H9 (cell line): ENCODE measurements at regions not wholly inside any gene's neighbourhood (a gene's known extent, or its start where the extent isn't known, plus 50 kb on each side); places are given as distances from the start of the nearest gene placed in this dataset.

Source experiments
- DNase-seq: peaks from one replicate; pipeline ENCODE4 v3.0.0-alpha.2; 2017
- H2AFZ ChIP-seq: one replicate; pipeline ENCODE4 v1.6.1; 2013; ENCODE audit warnings: mild to moderate bottlenecking, low read length, control low read depth, moderate library complexity
- H2AK5ac ChIP-seq: 2 replicates; pipeline ENCODE4 v1.6.1; 2013; ENCODE audit warnings: low read length, control low read depth, mixed read lengths; ENCODE audit not compliant: insufficient read length
- H2BK120ac ChIP-seq: one replicate; pipeline ENCODE4 v1.6.1; 2013; ENCODE audit warnings: low read depth, mild to moderate bottlenecking, low read length, control low read depth, inconsistent platforms; ENCODE audit not compliant: poor library complexity, severe bottlenecking
- H2BK12ac ChIP-seq: 2 replicates; pipeline ENCODE4 v1.6.1; 2013; ENCODE audit warnings: low read length, control low read depth, mixed read lengths, low read depth; ENCODE audit not compliant: insufficient read length
- H2BK15ac ChIP-seq: 2 replicates; pipeline ENCODE4 v1.6.1; 2013; ENCODE audit warnings: low read depth, low read length, control low read depth
- H2BK20ac ChIP-seq: one replicate; pipeline ENCODE4 v1.6.1; 2013; ENCODE audit warnings: low read depth, mild to moderate bottlenecking, low read length, control low read depth, inconsistent platforms; ENCODE audit not compliant: poor library complexity, severe bottlenecking
- H2BK5ac ChIP-seq: 2 replicates; pipeline ENCODE4 v1.6.1; 2013; ENCODE audit warnings: low read length, control low read depth, mixed read lengths; ENCODE audit not compliant: insufficient read length
- H3K14ac ChIP-seq: 2 replicates; pipeline ENCODE4 v1.6.1; 2013; ENCODE audit warnings: low read length, control low read depth; ENCODE audit not compliant: insufficient read depth
- H3K18ac ChIP-seq: 2 replicates; pipeline ENCODE4 v1.6.1; 2013; ENCODE audit warnings: low read depth, mild to moderate bottlenecking, mixed read lengths, low read length, control low read depth; ENCODE audit not compliant: insufficient read length
- H3K23ac ChIP-seq: 2 replicates; pipeline ENCODE4 v1.6.1; 2013; ENCODE audit warnings: low read length, control low read depth, mixed read lengths, low read depth; ENCODE audit not compliant: insufficient read length
- H3K23me2 ChIP-seq: 2 replicates; pipeline ENCODE4 v1.6.1; 2013; ENCODE audit warnings: low read depth, mild to moderate bottlenecking, mixed read lengths, low read length, control low read depth; ENCODE audit not compliant: insufficient read length, poor library complexity, severe bottlenecking
- H3K27ac ChIP-seq: 2 replicates; pipeline ENCODE4 v1.5.1; 2013; ENCODE audit warnings: low read length, control low read depth, mixed read lengths, low read depth; ENCODE audit not compliant: insufficient read length
- H3K27me3 ChIP-seq: 2 replicates; pipeline ENCODE4 v1.6.1; 2013; ENCODE audit warnings: low read length, control low read depth, inconsistent platforms; ENCODE audit not compliant: insufficient read depth
- H3K4ac ChIP-seq: 2 replicates; pipeline ENCODE4 v1.6.1; 2013; ENCODE audit warnings: low read depth, mild to moderate bottlenecking, control low read depth, inconsistent platforms, low read length, moderate library complexity
- H3K4me1 ChIP-seq: 2 replicates; pipeline ENCODE4 v1.6.1; 2013; ENCODE audit warnings: low read length, control low read depth, inconsistent platforms; ENCODE audit not compliant: insufficient read depth
- H3K4me2 ChIP-seq: 2 replicates; pipeline ENCODE4 v1.6.1; 2013; ENCODE audit warnings: low read length, control low read depth, mixed read lengths; ENCODE audit not compliant: insufficient read length, insufficient read depth
- H3K56ac ChIP-seq: 2 replicates; pipeline ENCODE4 v1.6.1; 2013; ENCODE audit warnings: low read depth, mild to moderate bottlenecking, mixed read lengths, low read length, control low read depth; ENCODE audit not compliant: insufficient read length
- H3K79me1 ChIP-seq: 2 replicates; pipeline ENCODE4 v1.6.1; 2013; ENCODE audit warnings: low read depth, mild to moderate bottlenecking, moderate library complexity, low read length, control low read depth, inconsistent platforms; ENCODE audit not compliant: insufficient read depth, poor library complexity, severe bottlenecking
- H3K79me2 ChIP-seq: 2 replicates; pipeline ENCODE4 v1.6.1; 2013; ENCODE audit warnings: low read length, control low read depth, inconsistent platforms; ENCODE audit not compliant: insufficient read depth
- H3K9ac ChIP-seq: 2 replicates; pipeline ENCODE4 v1.6.1; 2013; ENCODE audit warnings: low read length, control low read depth, mixed read lengths; ENCODE audit not compliant: insufficient read length; ENCODE audit errors: extremely low read depth
- H3K9me3 ChIP-seq: one replicate; pipeline ENCODE4 v1.6.1; 2013; ENCODE audit warnings: low read depth, low read length, inconsistent platforms; ENCODE audit not compliant: control insufficient read depth
- H3T11ph ChIP-seq: one replicate; pipeline ENCODE4 v1.6.1; 2013; ENCODE audit warnings: mild to moderate bottlenecking, low read length, control low read depth, inconsistent platforms
- H4K20me1 ChIP-seq: one replicate; pipeline ENCODE4 v1.6.1; 2013; ENCODE audit not compliant: control insufficient read depth, insufficient read length, insufficient read depth
- H4K5ac ChIP-seq: 2 replicates; pipeline ENCODE4 v1.6.1; 2013; ENCODE audit warnings: low read depth, mild to moderate bottlenecking, mixed read lengths, low read length, control low read depth; ENCODE audit not compliant: insufficient read length
- H4K8ac ChIP-seq: replicated peaks from 2 replicates; pipeline ENCODE4 v1.6.1; 2013; ENCODE audit warnings: low read length, control low read depth, mixed read lengths, low read depth; ENCODE audit not compliant: insufficient read length
- H4K91ac ChIP-seq: 2 replicates; pipeline ENCODE4 v1.6.1; 2013; ENCODE audit warnings: low read depth, mild to moderate bottlenecking, moderate library complexity, mixed read lengths, low read length, control low read depth; ENCODE audit not compliant: insufficient read length
- H3K27ac Mint-ChIP-seq, 3 experiments: 2 replicates in 2 of 3; 3 replicates in 1 of 3; pipeline ENCODE4 v1.8.0; 2020 to 2021; ENCODE audit warnings: mixed read lengths in 3 of 3, mild to moderate bottlenecking in 1 of 3, moderate library complexity in 1 of 3
- H3K27me3 Mint-ChIP-seq: 2 replicates; pipeline ENCODE4 v1.8.0; 2021; ENCODE audit warnings: low read depth, mild to moderate bottlenecking, moderate library complexity, mixed read lengths
- H3K36me3 Mint-ChIP-seq, 3 experiments: 2 replicates in 2 of 3; 3 replicates in 1 of 3; pipeline ENCODE4 v1.8.0; 2020 to 2021; ENCODE audit warnings: low read depth in 3 of 3, mixed read lengths in 3 of 3; ENCODE audit not compliant: insufficient read depth in 1 of 3
- H3K4me1 Mint-ChIP-seq, 2 experiments: 2 replicates each; pipeline ENCODE4 v1.8.0; 2020; ENCODE audit warnings: mixed read lengths in 2 of 2
- H3K4me3 Mint-ChIP-seq, 2 experiments: 2 replicates in 1 of 2; 3 replicates in 1 of 2; pipeline ENCODE4 v1.8.0; 2020 to 2021; ENCODE audit warnings: mild to moderate bottlenecking in 2 of 2, mixed read lengths in 2 of 2, moderate library complexity in 1 of 2
- H3K9me3 Mint-ChIP-seq, 2 experiments: 2 replicates in 1 of 2; 3 replicates in 1 of 2; pipeline ENCODE4 v1.8.0; 2020; ENCODE audit warnings: mild to moderate bottlenecking in 2 of 2, mixed read lengths in 2 of 2, moderate library complexity in 1 of 2
- CTCF ChIP-seq: fragments of 200-600 bp; sonication (generic); conservative IDR thresholded peaks from 3 replicates; pipeline ENCODE4 v1.8.0; 2021; ENCODE audit warnings: antibody characterized with exemption, mild to moderate bottlenecking
- WGBS: extraction: QIAGEN DNeasy Blood & Tissue Kit; methylation state at CpG from one replicate; pipeline ENCODE4 v1.1.7; 2013; ENCODE audit warnings: missing lambda C conversion rate, low lambda C conversion rate, mixed read lengths; ENCODE audit not compliant: insufficient read length; ENCODE audit errors: extremely low coverage; 5-methylcytosine and 5-hydroxymethylcytosine counted together

GRCh38 chr12:24711056-24712008 is 237.6 kb downstream of the BCAT1 start:
- Histone ChIP-seq H3K79me1 (no peaks in the 10 kb centered on the region), H2BK20ac (no peak overlapping the region), H3K23ac (no peak overlapping the region), H3K18ac (no peak overlapping the region), H3K4ac (no peak overlapping the region), H2AK5ac (no peak overlapping the region), H2AFZ (no peak overlapping the region), H3K14ac (no peak overlapping the region), H3K27ac (no peak overlapping the region), H3K4me1 (no peaks in the 10 kb centered on the region), H2BK12ac (no peak overlapping the region), H2BK15ac (no peak overlapping the region), H3K4me2 (no peak overlapping the region), H3K9me3 (no peaks in the 10 kb centered on the region), H3K23me2 (no peaks in the 10 kb centered on the region), H2BK120ac (no peak overlapping the region), H4K20me1 (no peaks in the 10 kb centered on the region), H4K91ac (no peak overlapping the region), H3K27me3 (no peaks in the 10 kb centered on the region), H3K56ac (no peak overlapping the region), H4K8ac (no peak overlapping the region), H3T11ph (no peak overlapping the region), H3K9ac (no peak overlapping the region), H2BK5ac (no peak overlapping the region), H4K5ac (no peak overlapping the region), H3K79me2 (no peaks in the 10 kb centered on the region)
- DNase-seq: no peak
- no CpG with 5 or more reads among the region's 6 CpGs for WGBS
- H3K27me3 Mint-ChIP-seq: no peaks in the 10 kb centered on the region; the same call in 1 of the 2 replicates
- no peaks in the 10 kb centered on the region for H3K9me3 Mint-ChIP-seq
- no peak overlapping the region for H3K4me3 Mint-ChIP-seq
- H3K36me3 Mint-ChIP-seq: no peaks in the 10 kb centered on the region
- TF ChIP-seq CTCF: no peak
- H3K27ac Mint-ChIP-seq: no peak overlapping the region
- H3K4me1 Mint-ChIP-seq: no peaks in the 10 kb centered on the region
